ENCODE measurements at regions not wholly inside any gene's neighbourhood (a gene's known extent, or its start where the extent isn't known, plus 50 kb on each side); places are given as distances from the start of the nearest gene placed in this dataset.

DNA sequence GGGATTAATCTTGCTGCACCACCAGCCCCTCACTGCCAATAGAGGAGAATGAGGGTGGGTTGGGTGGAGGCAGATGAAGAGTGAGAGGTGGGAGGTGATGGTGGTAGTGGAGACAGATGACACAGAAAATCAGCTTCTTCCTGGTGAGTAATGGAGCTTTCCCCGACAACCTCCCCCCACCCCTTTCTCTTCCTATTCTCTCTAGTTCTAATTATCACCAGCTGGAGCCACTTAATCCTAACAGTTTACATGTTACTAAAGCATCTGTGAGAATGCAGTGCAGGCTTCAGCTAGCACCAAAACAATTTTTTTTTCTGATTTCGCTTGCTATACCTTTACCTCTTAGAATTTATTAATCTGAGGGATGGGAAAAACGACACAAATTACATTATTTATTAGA is 116.1 kb upstream of the DNAJC19 start:
- H3K4me3 ChIP-seq (ENCODE audit: control insufficient read depth, low read depth, low read length) = no peak overlapping the region
- no peak for DNase-seq (ENCODE audit: low read depth)
- TF ChIP-seq, protein P1, sequence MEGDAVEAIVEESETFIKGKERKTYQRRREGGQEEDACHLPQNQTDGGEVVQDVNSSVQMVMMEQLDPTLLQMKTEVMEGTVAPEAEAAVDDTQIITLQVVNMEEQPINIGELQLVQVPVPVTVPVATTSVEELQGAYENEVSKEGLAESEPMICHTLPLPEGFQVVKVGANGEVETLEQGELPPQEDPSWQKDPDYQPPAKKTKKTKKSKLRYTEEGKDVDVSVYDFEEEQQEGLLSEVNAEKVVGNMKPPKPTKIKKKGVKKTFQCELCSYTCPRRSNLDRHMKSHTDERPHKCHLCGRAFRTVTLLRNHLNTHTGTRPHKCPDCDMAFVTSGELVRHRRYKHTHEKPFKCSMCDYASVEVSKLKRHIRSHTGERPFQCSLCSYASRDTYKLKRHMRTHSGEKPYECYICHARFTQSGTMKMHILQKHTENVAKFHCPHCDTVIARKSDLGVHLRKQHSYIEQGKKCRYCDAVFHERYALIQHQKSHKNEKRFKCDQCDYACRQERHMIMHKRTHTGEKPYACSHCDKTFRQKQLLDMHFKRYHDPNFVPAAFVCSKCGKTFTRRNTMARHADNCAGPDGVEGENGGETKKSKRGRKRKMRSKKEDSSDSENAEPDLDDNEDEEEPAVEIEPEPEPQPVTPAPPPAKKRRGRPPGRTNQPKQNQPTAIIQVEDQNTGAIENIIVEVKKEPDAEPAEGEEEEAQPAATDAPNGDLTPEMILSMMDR (conservative IDR thresholded peaks at IDR 0.05; ENCODE audit: control insufficient read depth, insufficient read depth, low read depth, low read length) = no peak

DNA sequence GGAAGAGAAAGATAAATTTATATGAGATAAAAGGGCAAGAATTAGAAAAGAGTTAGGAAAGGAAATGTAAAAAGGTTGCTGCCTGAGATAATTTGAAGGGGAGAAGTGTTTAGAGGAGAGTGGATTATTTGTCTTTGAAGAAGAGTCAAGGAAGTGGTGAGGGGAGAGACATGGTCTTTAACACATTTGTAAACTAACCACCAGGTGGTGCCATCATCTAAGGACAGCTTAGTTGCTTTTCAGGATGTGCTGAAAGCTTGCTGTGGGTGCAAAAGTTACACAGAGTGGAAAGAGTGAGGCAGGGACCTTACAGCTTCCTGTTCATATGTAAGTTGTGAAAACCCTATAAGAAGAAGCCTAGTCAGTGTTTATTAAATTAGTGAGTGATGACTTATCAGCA is 114.1 kb upstream of the DNAJC19 start:
- TF ChIP-seq, protein P1 (conservative IDR thresholded peaks at IDR 0.05; ENCODE audit: control insufficient read depth, insufficient read depth, low read depth, low read length) = peak; percentile 35
- H3K4me3 ChIP-seq (ENCODE audit: control insufficient read depth, low read depth, low read length) = no peak overlapping the region
- peak; percentile 18 for DNase-seq (ENCODE audit: low read depth)

DNA sequence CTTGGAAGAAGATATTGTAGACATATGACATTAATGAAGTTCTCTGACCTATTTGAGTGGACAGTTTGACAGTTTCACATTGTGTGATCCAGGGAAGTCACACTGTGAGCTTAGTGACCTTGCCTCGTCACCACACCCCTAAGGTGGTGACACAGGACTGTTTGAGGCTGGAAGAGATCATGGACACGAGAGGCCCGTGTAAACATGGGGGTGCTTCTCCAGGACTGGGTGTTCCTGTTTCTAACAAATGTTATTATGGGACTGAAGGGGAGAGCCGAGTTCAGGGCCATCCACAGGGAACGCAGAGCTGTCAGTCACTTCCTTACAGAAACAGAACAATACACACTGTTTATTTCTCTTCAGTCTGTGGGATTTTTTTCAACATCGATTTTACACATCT is 96.5 kb upstream of the DNAJC19 start:
- H3K4me3 ChIP-seq (ENCODE audit: control insufficient read depth, low read depth, low read length) = no peak overlapping the region
- TF ChIP-seq, protein P1 (conservative IDR thresholded peaks at IDR 0.05; ENCODE audit: control insufficient read depth, insufficient read depth, low read depth, low read length) = no peak
- no peak for DNase-seq (ENCODE audit: low read depth)

DNA sequence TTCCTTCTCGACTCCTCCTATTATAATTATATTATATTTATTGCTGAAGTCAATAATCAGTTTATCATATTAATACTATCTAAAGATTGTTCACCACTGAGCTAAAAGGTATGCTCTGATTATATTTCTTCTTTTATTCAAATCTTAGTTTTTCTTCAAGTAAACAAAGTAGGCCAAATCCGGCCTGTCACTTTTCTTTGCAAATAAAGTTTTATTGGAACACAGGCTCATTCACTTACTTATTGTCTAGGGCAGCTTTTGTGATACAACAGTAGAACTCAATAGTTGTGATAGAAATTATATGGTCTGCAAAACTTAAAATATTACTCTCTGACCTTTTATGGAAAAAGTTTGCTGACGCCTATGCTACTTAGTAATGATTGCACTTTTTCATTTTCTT is 92.4 kb upstream of the DNAJC19 start:
- H3K4me3 ChIP-seq (ENCODE audit: control insufficient read depth, low read depth, low read length) = no peak overlapping the region
- DNase-seq (ENCODE audit: low read depth) = no peak
- TF ChIP-seq, protein P1 (conservative IDR thresholded peaks at IDR 0.05; ENCODE audit: control insufficient read depth, insufficient read depth, low read depth, low read length) = no peak

DNA sequence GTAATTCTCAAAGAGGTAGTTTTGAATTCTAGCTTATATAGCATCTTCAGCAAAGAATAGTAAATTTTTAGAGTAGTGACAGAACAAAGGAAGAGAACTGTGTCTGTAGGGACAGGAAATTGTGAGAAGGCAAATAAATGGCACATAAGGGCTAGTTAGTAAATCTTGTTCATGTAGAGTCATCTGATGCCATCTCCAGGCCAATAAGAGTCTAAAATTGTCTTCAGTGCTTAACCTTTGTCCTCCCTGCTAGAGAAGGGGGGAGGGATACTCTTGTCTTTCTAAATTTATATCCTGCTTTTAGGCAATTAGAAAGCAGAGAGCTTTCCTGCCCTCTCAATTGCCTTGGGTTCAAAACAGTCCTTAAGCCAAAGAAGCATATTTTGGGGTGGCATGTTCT is 87.0 kb upstream of the DNAJC19 start:
- TF ChIP-seq, protein P1 (conservative IDR thresholded peaks at IDR 0.05; ENCODE audit: control insufficient read depth, insufficient read depth, low read depth, low read length) = no peak
- no peak overlapping the region for H3K4me3 ChIP-seq (ENCODE audit: control insufficient read depth, low read depth, low read length)
- no peak for DNase-seq (ENCODE audit: low read depth)

DNA sequence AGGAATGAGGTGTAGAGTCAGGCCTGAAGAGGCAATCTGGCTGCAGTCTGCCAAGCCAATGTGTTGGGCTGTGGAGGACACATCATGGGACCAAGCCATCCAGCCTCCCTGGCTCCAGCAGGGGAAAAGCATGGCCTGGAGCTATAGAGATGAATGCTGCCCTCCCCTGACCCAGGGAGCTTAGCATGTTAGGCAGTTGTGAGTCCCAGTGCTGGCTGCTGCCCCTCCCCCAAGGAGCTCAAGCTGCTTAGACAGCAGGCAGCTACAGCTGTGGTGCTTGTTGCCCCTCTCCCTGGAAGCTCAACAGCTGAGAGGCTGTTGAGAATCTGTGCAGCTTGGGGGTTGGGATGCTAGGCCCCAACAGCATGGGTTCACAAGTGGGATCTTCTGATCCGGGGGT is 85.6 kb upstream of the DNAJC19 start:
- H3K4me3 ChIP-seq (ENCODE audit: control insufficient read depth, low read depth, low read length) = no peak overlapping the region
- DNase-seq (ENCODE audit: low read depth) = no peak
- TF ChIP-seq, protein P1 (conservative IDR thresholded peaks at IDR 0.05; ENCODE audit: control insufficient read depth, insufficient read depth, low read depth, low read length) = no peak

Measured in fibroblast of mammary gland (primary cell).